ENCODE measurements at regions not wholly inside any gene's neighbourhood (a gene's known extent, or its start where the extent isn't known, plus 50 kb on each side); places are given as distances from the start of the nearest gene placed in this dataset.

- TF ChIP-seq CTCF (IDR thresholded peaks at IDR 0.05; ENCODE audit: insufficient read depth, low read length, poor library complexity, severe bottlenecking) = no peak
- TF ChIP-seq EZH2phosphoT487 (conservative IDR thresholded peaks at IDR 0.05; ENCODE audit: low read length) = no peak
Measured at GRCh38 chr2:54406031-54406430, 50.1 kb upstream of the SPTBN1 start.

All from SU-DHL-6 (cell line).